HS-5 (cell line): ENCODE measurements at regions not wholly inside any gene's neighbourhood (a gene's known extent, or its start where the extent isn't known, plus 50 kb on each side); places are given as distances from the start of the nearest gene placed in this dataset.

Source experiments
- DNase-seq: peaks from one replicate; pipeline ENCODE4 v3.0.0-alpha.2; 2012; ENCODE audit warnings: low read depth

GRCh38 chr3:23146163-23146562 is 57.0 kb upstream of the UBE2E2 start:
- DNase-seq = no peak

- DNase-seq = no peak
Measured at GRCh38 chr3:23152989-23153388, 50.1 kb upstream of the UBE2E2 start.
